ENCODE measurements at regions not wholly inside any gene's neighbourhood (a gene's known extent, or its start where the extent isn't known, plus 50 kb on each side); places are given as distances from the start of the nearest gene placed in this dataset.

GRCh38 chr6:47156196-47156595, 114.1 kb upstream of the ADGRF1 start:
- Histone ChIP-seq H3K9me3 (no peaks in the 10 kb centered on the region), H3K27ac (no peak overlapping the region), H3K36me3 (no peaks in the 10 kb centered on the region), H3K4me1 (no peaks in the 10 kb centered on the region), H3K4me3 (no peak overlapping the region), H3K27me3 (no peaks in the 10 kb centered on the region)
- no peak for DNase-seq (ENCODE audit: low spot score)
- TF ChIP-seq CTCF (IDR thresholded peaks at IDR 0.05), result no peak

- Histone ChIP-seq H3K27me3 (no peaks in the 10 kb centered on the region), H3K4me3 (no peak overlapping the region), H3K36me3 (no peaks in the 10 kb centered on the region), H3K4me1 (no peaks in the 10 kb centered on the region), H3K27ac (no peak overlapping the region), H3K9me3 (no peaks in the 10 kb centered on the region)
- no peak for DNase-seq (ENCODE audit: low spot score)
- TF ChIP-seq CTCF (IDR thresholded peaks at IDR 0.05), result no peak
Observed at GRCh38 chr6:47153404-47153755, 111.2 kb upstream of the ADGRF1 start.

GRCh38 chr6:47152666-47153403, 110.7 kb upstream of the ADGRF1 start:
- H3K4me3 ChIP-seq, result no peak overlapping the region

GRCh38 chr6:47151232-47151898, 109.2 kb upstream of the ADGRF1 start:
- TF ChIP-seq CTCF (IDR thresholded peaks at IDR 0.05), result no peak
- no peaks in the 10 kb centered on the region for H3K27me3 ChIP-seq
- H3K27ac ChIP-seq, result no peak overlapping the region
- peaks cover 0 to 18% of the 10 kb centered on the region in 2 donors for H3K4me1 ChIP-seq
- no peak for DNase-seq (ENCODE audit: low spot score)
- no peak overlapping the region for H3K4me3 ChIP-seq
- no peaks in the 10 kb centered on the region for H3K36me3 ChIP-seq
- no peaks in the 10 kb centered on the region for H3K9me3 ChIP-seq

More at GRCh38 chr6:47152666-47153403, 110.7 kb upstream of the ADGRF1 start:
- no peak for TF ChIP-seq CTCF (IDR thresholded peaks at IDR 0.05)
- DNase-seq (ENCODE audit: low spot score), result no peak
- Histone ChIP-seq H3K4me1 (peaks cover 0 to 3% of the 10 kb centered on the region in 2 donors), H3K27ac (no peak overlapping the region), H3K9me3 (no peaks in the 10 kb centered on the region), H3K36me3 (no peaks in the 10 kb centered on the region), H3K27me3 (no peaks in the 10 kb centered on the region)

GRCh38 chr6:47149554-47149953, 107.4 kb upstream of the ADGRF1 start:
- TF ChIP-seq CTCF (IDR thresholded peaks at IDR 0.05), result no peak
- no peak overlapping the region for H3K27ac ChIP-seq

More at GRCh38 chr6:47149554-47149953, 107.4 kb upstream of the ADGRF1 start:
- no peaks in the 10 kb centered on the region for H3K9me3 ChIP-seq
- H3K4me3 ChIP-seq, result no peak overlapping the region
- no peak for DNase-seq (ENCODE audit: low spot score)
- no peaks in the 10 kb centered on the region for H3K27me3 ChIP-seq
- no peaks in the 10 kb centered on the region for H3K36me3 ChIP-seq
- peaks cover 0 to 25% of the 10 kb centered on the region in 2 donors for H3K4me1 ChIP-seq
